NK-92 (cell line): ENCODE measurements at regions not wholly inside any gene's neighbourhood (a gene's known extent, or its start where the extent isn't known, plus 50 kb on each side); places are given as distances from the start of the nearest gene placed in this dataset.
"Not testable (repeated sequence)": the region's sequence is repeated elsewhere in the genome, so short reads cannot be mapped to it uniquely, and the experiment has no call there.

Experiments
- DNase-seq: peaks from one replicate; lab custom pipeline; 2025; ENCODE audit not compliant: unreplicated experiment; lab: John Stamatoyannopoulos, UW

DNA sequence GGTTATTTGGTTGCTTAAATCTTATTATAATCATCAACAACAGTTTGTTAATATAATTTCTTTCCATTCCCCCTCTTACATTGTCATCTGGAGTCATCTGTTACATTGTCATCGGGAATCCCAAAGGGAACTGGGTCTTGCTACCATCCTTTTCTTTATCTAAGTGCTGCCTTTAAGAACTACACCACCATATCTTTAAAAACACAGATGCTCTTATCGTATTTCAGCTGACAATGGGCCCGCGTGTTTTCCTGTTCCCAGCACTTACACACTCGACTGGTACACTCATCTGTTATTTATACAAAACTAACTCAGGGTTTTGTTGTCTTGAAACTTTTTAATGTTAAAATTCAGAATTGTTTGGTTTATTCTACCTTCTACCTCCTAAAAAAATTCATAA lies 256.2 kb upstream of the MGMT start:
- DNase-seq: no peak

DNA sequence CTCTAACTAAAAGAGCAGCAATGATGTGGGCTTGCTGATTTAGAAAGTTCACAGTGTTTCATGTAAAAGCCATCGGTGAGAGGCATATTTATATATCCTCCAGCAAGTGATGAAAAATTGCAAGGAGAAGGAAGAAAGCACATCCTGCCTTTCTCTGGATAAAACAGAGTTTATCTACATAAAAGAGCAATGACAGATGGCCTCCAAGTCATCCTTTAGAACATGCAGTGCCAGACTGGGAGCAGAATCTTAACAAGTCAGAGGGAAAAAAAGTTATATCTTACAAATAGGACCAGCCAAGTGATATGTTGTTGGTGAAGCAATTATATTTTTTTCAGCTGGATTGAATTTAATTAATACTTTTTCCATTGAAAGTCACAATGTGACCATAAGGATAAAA lies 253.8 kb upstream of the MGMT start:
- DNase-seq: no peak

DNA sequence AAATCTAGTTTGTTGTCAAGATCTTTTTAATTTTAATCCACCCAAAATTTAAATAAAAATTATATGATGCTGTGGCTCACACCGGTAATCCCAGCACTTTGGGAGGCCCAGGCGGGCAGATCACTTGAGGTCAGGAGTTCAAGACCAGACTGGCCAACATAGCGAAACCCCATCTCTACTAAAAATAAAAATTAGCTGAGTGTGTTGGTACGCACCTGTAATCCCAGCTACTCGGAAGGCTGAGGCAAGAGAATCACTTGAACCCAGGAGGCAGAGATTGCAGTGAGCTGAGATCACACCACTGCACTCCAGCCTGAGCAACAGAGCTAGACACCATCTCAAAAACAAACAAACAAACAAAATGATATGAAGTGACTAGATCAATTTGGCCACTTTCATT lies 253.0 kb upstream of the MGMT start:
- not testable (repeated sequence) for DNase-seq

DNA sequence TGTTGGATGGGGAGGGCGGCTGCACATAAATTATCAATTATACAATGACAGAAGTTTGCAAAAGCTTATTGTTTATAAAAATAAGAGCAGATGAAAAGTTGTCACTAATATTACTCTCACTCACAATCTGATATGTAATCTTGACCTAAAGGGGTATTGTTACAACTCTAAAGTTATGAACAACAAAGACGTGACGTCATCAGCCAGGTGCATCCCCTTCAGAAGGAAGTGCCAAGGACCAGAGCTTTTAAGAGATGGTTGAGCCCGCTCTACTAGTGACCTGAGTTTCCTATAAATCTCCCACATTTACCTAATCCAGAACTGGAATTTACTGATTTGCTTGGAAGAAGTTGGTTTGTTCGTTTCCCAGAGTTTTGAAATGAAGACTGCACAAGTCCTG lies 247.7 kb upstream of the MGMT start:
- DNase-seq: no peak

DNA sequence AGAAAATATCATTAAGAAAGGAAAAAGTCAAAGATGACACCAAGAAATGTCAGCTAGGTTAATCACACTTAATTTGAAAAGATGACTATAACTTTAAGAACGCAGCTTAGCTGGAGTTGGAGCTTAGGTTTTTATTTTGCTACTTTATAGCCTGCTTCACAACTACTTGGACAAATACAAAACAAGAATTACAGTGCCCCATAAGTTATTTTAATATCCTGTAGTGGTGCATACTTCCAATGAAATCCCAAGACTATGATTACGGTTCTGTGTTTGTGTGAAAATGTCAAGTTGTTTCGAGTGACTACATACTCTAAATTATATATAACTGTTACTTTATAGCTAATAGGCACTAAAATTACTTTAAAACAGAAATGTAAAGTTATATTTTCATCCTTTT lies 244.6 kb upstream of the MGMT start:
- DNase-seq: no peak

DNA sequence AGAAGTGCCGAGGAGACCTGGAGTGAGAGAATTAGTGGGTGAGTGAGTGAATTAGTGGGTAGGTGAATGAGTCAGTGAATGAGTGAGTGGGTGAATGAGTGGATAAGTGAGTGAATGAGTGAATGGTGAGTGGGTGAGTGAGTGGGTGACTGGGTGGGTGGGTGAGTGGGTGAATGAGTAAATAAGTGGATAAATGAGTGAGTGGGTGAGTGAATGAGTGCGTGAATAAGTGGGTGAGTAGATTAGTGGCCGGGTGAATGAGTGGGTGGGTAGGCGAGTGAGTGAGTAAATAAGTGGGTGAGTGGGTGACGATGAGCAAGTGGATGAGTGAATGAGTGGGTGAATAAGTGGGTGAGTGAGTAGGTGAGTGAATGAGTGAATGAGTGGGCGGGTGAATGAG lies 243.7 kb upstream of the MGMT start:
- no peak for DNase-seq

DNA sequence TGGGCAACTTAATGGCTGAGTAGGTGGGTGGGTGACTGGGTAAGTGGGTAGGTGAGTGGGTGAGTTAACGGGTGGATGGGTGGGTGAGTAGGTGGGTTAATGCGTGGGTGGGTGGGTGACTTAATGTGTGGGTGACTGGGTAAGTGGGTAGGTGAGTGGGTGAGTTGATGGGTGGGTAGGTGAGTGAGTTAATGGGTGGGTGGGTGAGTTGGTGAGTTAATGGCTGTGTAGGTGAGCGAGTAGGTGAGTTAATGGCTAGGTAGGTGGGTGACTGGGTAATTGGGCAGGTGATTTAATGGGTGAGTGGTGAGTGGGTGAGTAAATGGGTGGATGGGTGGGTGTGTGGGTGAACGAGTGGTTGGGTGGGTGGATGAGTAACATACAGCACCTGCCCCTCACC lies 243.0 kb upstream of the MGMT start:
- no peak for DNase-seq

DNA sequence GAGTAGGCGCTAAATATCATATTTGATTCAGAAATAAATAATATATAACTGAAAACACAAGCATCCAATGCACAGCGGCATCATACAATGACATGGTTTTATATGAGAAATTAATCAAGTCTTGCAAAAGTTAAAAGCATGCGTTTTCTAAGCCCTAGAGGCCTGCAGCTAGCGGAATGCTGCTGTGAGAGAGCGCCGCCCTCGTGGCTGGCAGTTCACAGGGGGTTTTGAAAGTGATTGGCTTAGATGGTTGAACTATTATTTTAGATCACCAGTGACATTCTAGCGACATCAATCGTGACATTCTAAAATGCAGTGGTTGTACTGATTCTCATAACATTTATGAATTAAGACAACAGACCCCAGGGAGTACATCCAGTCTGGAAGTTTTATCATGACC lies 235.2 kb upstream of the MGMT start:
- no peak for DNase-seq

DNA sequence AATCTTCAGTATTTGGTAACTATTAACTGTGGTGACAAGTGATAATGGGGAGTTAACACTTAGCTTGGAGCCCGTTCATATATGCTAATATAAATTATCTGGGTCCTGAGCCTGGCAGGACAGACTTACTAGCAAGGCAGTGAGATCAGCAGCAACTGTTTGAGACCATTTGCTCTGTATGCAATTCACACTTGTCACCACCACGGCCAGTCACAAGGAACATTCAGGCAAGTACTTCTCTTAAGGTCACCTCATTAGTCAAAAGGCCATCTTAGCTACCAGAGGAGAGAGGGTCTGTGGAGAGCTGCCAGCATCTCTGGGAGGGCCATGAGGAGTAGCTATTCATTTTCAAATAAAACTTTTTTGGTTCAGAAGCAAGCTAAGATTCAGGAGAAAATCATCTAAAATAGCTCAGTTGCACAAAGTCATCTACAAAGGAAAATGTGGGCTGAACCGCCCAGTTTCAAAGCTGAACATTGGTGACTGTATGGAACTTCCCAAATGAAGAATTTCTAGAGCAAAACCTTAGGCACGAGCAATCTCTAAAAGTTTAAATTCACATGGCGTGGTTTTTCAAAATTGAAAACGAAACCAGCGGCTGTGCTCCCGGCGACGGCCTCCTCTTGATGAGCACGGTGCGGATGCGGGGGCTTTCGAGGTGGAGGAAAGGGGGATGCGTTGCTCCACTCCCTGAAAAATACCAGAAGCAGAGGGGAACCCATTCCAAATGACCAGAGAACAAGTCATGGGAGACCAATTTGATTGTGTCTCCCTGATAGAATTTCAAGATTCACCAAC lies 233.5 kb upstream of the MGMT start:
- DNase-seq: no peak

DNA sequence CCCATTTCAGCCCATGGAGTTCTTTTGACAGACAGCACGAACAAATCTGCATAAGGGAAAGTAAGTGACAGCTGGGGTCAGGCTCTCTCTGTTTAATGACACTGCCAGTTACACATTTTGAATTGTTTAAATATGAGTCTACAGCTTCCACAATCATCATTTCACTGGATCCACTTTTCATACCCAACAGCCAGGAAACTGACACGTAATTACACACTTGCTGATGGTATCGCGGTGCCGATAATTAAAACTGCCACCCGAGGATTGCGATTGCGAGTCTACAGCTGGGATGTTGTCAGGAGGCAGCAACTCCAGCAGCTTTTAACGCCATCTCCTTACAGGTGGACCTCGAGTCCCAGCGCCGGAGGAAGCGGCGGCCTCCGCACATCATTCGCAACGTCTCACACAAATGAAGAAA lies 230.8 kb upstream of the MGMT start:
- DNase-seq: no peak

DNA sequence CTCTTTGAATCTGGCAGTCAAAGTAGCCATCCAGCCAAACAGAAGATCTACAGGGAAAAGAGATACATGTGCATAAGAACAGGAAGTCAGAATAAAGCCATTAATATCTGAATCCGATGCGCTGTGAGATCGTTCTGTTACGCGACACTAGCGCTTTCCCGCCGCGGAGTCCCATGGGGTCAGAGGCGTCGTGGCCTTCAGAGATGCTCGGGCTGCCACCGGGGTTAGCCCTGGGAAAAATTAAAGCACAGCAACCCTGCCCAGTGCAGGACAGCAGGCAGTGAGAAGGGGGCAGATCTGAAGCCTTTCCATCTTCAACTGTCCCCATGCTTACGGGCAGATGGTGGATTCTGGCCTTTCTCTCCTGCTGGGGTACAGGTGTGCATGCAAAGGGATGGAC lies 225.6 kb upstream of the MGMT start:
- DNase-seq: no peak

DNA sequence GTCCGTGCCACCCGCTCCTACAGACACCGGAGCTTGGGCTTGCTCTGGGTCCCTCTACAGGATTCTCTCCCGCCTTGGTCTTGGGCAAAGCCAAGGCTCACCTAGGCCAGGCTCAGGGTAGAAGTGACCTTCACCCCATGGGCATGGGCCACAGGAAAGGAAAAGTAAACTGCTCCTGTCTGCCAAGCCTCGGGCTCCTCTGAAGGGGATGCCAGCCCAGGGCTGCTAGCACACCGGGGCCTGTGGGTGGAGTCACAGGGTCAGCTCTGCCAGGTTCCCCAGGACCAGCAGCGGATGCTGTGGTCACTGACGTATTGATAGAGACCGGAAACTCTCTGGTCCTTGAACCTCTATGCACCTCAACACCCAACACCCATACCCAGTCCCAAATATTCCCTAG lies 222.7 kb upstream of the MGMT start:
- no peak for DNase-seq

DNA sequence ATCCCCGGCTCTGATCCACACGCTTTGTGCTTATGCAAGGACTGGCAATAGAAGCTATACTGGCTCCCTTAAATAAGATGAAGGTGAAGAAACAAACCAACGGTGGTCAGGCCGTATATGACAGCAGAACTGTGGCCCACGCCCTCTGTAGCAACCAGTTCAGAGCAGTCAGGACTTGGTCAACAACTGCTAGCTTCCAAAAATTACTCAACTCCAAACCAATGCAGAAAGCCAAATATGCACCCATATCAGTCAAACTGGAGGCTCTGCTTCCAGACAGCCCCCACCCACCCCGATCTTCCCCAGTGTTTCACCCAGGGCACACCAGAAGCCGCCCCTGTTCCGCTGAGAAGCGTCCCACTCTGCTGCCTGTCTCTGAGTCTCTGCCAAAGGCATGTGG lies 222.3 kb upstream of the MGMT start:
- DNase-seq: no peak

DNA sequence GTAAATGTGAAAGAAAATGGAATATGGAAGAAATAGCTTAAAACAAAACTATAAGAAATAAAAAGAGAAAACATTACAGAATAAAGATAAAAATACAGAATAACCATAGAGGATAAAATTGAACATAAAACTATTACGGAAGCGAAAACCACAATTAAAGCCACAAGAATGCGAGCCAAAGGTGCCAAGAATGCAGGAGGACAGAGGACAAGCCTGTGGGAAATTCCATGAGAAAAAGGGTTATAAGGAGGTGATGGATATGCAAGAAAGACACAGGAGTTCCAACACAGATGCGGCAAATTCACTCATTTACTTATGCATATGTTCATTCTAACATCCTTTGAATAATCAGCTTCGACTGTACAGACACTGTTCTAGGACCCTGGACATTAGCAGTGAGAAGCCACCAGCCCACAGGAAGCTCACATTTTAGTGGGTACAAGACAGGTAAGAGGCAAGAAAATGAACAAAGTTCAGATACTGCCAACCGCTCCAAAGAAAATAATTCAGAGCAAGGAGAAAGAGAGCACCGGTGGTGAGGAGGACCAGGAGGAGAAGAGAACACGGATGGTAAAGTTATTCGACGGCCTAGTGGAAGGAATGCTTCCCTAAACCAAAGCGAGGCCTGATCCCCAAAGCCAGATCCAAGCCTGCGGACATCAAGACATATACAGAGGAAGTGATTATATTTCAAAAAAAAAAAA lies 213.7 kb upstream of the MGMT start:
- no peak for DNase-seq

DNA sequence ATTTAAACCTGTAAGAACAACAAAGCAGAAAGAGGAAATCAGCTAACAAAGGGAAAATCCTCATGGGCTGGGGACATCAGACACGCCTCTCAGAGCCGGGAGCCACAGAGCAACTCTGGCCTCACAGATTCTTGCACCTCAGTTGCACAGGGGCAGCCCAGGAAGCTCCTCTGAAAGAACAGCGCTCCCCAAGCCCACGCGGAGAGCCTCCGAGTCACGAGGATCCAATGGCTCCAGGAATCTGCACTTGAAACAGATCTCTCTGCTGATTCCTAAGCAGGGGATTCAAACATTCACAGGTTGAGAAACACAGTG lies 213.2 kb upstream of the MGMT start:
- no peak for DNase-seq

DNA sequence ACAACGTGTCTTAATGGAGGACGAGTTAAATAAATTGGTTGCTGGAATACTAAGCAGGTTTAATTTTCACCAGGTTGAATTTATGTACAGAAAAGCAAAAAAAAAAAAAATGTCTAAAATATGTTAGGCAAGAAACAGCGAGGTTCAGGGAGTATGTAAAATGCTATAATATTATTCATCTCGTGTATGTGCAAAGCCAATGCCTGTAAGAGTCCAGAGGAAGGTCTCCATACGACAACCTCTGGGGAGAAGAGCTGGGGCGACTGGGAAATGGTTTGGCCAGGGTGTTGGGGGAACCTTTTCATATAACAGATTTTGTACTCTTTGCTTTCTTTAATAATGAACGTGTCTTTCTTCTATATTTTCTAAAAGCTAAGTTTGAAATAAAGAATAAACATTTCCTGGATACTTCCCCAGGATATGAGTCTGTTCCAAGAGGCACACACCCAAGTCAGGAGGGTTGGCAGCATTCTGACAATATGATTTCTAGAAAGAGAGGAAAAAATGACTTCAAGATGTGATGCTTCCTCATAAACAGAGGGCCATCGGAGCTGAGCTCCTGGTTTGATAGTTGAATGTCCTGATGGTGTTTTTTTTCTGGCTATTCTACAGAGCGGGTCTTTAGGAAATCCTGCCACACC lies 208.6 kb upstream of the MGMT start:
- no peak for DNase-seq

DNA sequence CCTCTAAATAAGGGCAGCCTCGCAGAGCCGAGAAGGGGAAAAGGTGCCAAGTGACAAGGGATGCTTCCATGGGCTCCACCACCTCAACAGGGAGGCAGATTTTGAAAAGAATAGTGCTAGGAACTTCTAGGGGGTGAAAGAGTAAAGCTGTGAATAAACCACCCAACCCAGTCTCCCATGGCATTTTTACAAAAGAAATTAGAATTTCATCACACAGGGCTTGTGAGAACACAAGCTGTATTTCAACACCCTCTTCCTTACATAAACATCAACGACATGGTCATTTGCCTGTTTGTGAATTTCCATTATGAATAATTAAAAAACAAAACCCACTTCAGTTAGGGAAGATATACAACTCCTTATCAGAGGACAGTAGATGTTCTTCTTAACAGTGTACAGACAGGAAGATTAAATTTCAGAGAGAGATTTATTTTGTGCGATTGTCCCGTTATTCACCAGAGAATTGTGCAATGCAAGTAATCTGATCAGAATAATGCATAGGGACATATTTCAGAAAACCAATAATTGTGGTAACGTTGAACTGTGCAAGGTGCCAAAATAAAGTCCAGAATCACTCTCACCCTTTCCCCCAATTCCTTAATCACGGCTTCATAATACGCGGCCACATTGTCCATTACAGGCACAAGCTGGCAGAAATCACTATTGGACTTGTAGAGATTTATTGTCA lies 207.8 kb upstream of the MGMT start:
- no peak for DNase-seq

DNA sequence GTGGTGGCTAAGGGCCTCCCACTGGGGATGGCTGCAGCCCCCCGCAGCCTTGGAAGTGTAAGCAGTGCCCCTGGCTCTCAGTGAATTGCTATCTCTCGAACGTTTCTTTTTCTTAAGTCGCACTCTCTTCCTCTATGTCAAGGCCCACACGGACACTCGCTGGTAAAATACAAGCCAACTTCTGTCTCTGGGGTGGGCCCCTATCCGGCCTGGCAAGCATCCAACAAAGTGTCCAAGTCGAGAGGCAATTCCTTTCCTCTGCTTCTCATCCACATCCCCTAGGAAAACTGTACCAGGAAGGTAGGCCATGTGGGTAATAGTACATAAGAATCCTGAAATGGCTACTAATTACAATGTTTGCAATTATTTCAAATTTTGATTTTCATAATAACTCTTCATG lies 194.9 kb upstream of the MGMT start:
- no peak for DNase-seq

DNA sequence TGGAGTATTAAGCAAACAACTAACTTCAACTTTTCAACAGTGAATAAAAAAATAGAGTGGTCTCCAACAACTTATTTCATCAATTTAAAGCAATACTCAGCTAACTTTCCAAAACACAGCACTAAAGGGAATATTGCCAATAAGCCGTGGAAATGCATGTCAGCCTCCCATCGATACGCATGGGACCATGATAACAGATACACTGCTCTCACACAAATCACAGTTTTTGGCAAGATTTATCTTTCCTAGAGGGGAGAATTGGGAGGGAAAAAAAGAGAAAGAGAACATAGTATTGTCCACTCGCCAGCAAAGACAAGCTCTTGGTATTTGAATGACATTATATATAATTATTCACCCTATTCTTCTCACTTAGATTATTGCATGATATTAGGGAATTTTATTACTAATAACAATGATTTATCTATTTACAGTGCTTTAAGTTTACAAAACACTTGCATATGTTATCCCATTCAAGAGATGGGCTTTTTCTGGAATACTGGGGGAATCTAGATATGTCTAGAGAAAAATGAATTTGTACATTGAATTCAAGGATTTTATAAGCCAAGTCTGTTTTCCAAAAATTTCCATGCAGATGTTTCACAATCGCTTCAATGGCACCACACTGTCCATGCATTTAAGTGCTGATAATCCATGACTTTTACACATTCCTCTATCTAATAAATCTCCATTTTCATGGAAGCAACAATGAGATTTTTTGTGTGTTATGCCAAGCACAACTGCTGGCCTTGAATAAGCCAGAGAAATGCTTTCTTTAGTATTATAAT lies 194.0 kb upstream of the MGMT start:
- DNase-seq: no peak

DNA sequence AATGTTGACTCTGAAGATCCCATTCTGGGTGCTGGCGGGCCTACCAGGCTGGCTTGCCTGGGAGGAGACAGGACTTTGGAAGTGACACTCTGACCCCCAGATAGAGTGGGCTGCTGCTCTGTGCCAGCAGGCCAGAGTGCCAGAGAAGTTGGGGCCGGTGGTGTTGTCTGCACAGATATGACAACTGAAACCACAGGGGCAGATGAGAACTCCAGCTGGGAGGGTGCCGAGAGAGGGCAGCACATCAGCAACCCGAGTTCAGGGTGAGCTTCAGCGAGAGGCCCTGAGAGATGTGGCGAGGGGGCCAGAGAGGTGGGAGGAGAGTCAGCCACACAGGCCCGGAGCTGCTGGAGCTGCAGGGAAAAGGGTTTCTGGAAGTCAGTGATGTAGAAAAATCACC lies 193.2 kb upstream of the MGMT start:
- DNase-seq: no peak
